ENCODE measurements at regions not wholly inside any gene's neighbourhood (a gene's known extent, or its start where the extent isn't known, plus 50 kb on each side); places are given as distances from the start of the nearest gene placed in this dataset.

DNA sequence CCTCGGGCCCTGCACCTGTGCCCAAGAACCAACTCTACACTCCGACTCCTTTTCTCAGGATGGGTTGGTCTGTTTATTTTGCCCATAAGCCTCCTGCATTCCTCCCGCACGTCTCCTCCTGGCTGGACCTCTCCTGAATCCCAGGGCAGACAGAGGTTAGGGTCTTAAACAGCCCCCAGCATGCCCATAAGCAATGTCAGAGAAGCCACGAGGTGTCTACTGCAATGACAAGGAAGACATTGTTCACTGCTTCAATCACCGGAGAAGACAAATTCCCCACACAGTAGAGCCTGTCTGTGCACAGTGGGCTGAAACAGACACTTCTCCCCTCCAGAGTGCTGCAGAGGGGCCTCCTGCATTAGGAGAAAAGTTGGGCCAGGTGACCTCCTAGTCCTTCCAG is 230.6 kb upstream of the RPL38 start:
- Histone ChIP-seq H4K20me1 (ENCODE audit: insufficient read depth, low read length) (no peaks in the 10 kb centered on the region; the same call in 1 of the 2 replicates), H3K27me3 (ENCODE audit: control insufficient read depth in 1 of 2, insufficient read depth in 2 of 2, low read length in 2 of 2) (peaks cover 5 to 73% of the 10 kb centered on the region in 2 experiments; a peak in 4 of 5 replicates), H3K4me1 (ENCODE audit: insufficient read depth, low read length) (no peaks in the 10 kb centered on the region), H3K27ac (ENCODE audit: extremely low read length, insufficient read depth, low read length) (no peak overlapping the region), H3K36me3 (replicated peaks in 1 of 2; ENCODE audit: control insufficient read depth in 1 of 2, insufficient read depth in 2 of 2, low read length in 2 of 2) (no peaks in the 10 kb centered on the region), H3K9me3 (ENCODE audit: low read length) (no peaks in the 10 kb centered on the region), H3K4me3 (replicated peaks in 1 of 3; ENCODE audit: insufficient read depth in 1 of 3, low read depth in 2 of 3, low read length in 3 of 3) (no peak overlapping the region), H3K79me2 (ENCODE audit: insufficient read depth, low read length) (no peaks in the 10 kb centered on the region), H3K9ac (ENCODE audit: insufficient read depth, low read depth, low read length) (no peak overlapping the region), H2AFZ (ENCODE audit: low read length) (no peak overlapping the region), H3K4me2 (ENCODE audit: low read depth, low read length) (no peak overlapping the region)
- TF ChIP-seq ZNF205 (CRISPR knock-in tag; IDR thresholded peaks at IDR 0.05) (no peak), ETV6 (CRISPR knock-in tag; conservative IDR thresholded peaks at IDR 0.05) (no peak), NR2C2 (CRISPR knock-in tag; IDR thresholded peaks at IDR 0.05; ENCODE audit: borderline replicate concordance) (no peak), GABPB1 (CRISPR knock-in tag; IDR thresholded peaks at IDR 0.05) (no peak), HNRNPL (IDR thresholded peaks at IDR 0.05; ENCODE audit: low read depth, low read length) (no peak), YY1 (IDR thresholded peaks at IDR 0.05; ENCODE audit: insufficient read depth, insufficient replicate concordance, low read depth, low read length) (no peak), ZNF383 (CRISPR knock-in tag; IDR thresholded peaks at IDR 0.05; ENCODE audit: borderline replicate concordance) (no peak), HNRNPUL1 (IDR thresholded peaks at IDR 0.05; ENCODE audit: low read depth, low read length) (no peak), ZSCAN20 (CRISPR knock-in tag; IDR thresholded peaks at IDR 0.05; ENCODE audit: borderline replicate concordance) (no peak), HNF4G (IDR thresholded peaks at IDR 0.05; ENCODE audit: borderline replicate concordance, low read depth, low read length) (no peak), HNF4G (CRISPR knock-in tag; IDR thresholded peaks at IDR 0.05; ENCODE audit: borderline replicate concordance, low read depth) (no peak), ZNF615 (CRISPR knock-in tag; IDR thresholded peaks at IDR 0.05; ENCODE audit: borderline replicate concordance) (no peak), ZNF260 (CRISPR knock-in tag; IDR thresholded peaks at IDR 0.05; ENCODE audit: borderline replicate concordance, low read depth) (no peak), ADNP (CRISPR knock-in tag; IDR thresholded peaks at IDR 0.05) (no peak), TCF12 (IDR thresholded peaks at IDR 0.05) (no peak), TCF12 (CRISPR knock-in tag; IDR thresholded peaks at IDR 0.05) (no peak), BRCA1 (CRISPR knock-in tag; IDR thresholded peaks at IDR 0.05) (no peak), SRSF1 (optimal IDR thresholded peaks at IDR 0.05; ENCODE audit: low read depth, low read length) (no peak), ZNF777 (CRISPR knock-in tag; IDR thresholded peaks at IDR 0.05) (no peak)
- TF ChIP-seq, protein P1, sequence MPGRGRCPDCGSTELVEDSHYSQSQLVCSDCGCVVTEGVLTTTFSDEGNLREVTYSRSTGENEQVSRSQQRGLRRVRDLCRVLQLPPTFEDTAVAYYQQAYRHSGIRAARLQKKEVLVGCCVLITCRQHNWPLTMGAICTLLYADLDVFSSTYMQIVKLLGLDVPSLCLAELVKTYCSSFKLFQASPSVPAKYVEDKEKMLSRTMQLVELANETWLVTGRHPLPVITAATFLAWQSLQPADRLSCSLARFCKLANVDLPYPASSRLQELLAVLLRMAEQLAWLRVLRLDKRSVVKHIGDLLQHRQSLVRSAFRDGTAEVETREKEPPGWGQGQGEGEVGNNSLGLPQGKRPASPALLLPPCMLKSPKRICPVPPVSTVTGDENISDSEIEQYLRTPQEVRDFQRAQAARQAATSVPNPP (CRISPR knock-in tag; IDR thresholded peaks at IDR 0.05) = no peak
- TF ChIP-seq, protein P2, sequence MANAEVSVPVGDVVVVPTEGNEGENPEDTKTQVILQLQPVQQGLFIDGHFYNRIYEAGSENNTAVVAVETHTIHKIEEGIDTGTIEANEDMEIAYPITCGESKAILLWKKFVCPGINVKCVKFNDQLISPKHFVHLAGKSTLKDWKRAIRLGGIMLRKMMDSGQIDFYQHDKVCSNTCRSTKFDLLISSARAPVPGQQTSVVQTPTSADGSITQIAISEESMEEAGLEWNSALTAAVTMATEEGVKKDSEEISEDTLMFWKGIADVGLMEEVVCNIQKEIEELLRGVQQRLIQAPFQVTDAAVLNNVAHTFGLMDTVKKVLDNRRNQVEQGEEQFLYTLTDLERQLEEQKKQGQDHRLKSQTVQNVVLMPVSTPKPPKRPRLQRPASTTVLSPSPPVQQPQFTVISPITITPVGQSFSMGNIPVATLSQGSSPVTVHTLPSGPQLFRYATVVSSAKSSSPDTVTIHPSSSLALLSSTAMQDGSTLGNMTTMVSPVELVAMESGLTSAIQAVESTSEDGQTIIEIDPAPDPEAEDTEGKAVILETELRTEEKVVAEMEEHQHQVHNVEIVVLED (CRISPR knock-in tag; IDR thresholded peaks at IDR 0.05; ENCODE audit: borderline replicate concordance) = no peak
- TF ChIP-seq, protein P3, sequence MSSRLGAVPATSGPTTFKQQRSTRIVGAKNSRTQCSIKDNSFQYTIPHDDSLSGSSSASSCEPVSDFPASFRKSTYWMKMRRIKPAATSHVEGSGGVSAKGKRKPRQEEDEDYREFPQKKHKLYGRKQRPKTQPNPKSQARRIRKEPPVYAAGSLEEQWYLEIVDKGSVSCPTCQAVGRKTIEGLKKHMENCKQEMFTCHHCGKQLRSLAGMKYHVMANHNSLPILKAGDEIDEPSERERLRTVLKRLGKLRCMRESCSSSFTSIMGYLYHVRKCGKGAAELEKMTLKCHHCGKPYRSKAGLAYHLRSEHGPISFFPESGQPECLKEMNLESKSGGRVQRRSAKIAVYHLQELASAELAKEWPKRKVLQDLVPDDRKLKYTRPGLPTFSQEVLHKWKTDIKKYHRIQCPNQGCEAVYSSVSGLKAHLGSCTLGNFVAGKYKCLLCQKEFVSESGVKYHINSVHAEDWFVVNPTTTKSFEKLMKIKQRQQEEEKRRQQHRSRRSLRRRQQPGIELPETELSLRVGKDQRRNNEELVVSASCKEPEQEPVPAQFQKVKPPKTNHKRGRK (CRISPR knock-in tag; IDR thresholded peaks at IDR 0.05) = no peak
- BruUV-seq (replicated peaks) = no TSS peak
- in situ Hi-C loops (cut with HindIII; ENCODE audit: extremely low pct_ligation_motif_present, low pct_unique_long_range_greater_than_20kb) (loop anchor here (25.0 kb wide), 1 partner anchor 536 kb away; no protein-coding TSS in a partner anchor), intact Hi-C loops (cut with micrococcal nuclease; ENCODE audit: unreplicated experiment) (no loop called here)
- ChIA-PET POLR2A (no interaction called here), CTCF (ENCODE audit: low intra/inter-chr PET ratio, low total read pairs) (no interaction called here)
- DNase-seq (ENCODE audit: low spot score) (no peak), FAIRE-seq (no peak), ATAC-seq (no peak)
- WGBS (ENCODE audit: low lambda C conversion rate) = 12% methylated on average over 6 of the region's 6 CpGs

Data from HepG2 (cell line).